ENCODE measurements at regions not wholly inside any gene's neighbourhood (a gene's known extent, or its start where the extent isn't known, plus 50 kb on each side); places are given as distances from the start of the nearest gene placed in this dataset.
A peak's percentile ranks its signal among the peaks of the same experiment; 100 is the strongest.

DNA sequence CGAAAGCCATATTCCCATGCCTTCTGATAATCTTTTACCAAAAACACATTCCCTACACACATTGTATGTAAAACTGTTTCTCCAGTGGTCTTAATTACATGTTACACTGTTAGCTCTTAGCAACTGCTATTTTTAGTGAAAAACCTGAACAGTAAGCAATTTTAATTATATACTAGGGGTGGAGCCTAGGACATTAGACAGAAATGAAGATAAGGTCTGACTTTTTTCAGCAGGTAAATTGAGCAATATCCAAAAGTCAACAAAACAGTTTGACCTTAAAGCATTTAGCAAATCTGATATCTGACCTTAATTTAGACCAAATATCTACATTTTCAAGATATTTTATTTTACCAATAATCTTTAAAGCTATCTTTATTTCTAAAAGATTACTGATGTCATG lies 60.2 kb downstream of the PDE6H start:
- DNase-seq (ENCODE audit: low spot score) = no peak

DNA sequence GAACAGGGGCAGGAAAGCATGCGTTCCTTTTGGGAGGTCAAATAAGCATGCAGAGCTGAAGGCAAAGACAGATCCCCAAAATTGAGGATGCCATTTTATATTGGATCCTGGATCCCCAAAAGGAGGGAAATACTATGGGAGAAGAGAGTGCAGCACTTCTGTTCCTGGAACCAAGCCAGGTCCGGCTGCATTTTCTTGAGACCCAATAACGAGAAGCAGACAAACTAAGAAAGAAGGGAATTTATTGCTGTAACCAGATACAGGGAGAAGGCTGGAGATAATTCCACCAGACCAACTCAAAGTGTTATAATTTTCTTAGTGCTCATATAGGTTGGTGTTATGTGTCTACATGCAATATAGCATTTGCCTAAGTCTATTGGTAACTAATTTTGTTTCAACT lies 60.8 kb downstream of the PDE6H start:
- DNase-seq (ENCODE audit: low spot score) = no peak

DNA sequence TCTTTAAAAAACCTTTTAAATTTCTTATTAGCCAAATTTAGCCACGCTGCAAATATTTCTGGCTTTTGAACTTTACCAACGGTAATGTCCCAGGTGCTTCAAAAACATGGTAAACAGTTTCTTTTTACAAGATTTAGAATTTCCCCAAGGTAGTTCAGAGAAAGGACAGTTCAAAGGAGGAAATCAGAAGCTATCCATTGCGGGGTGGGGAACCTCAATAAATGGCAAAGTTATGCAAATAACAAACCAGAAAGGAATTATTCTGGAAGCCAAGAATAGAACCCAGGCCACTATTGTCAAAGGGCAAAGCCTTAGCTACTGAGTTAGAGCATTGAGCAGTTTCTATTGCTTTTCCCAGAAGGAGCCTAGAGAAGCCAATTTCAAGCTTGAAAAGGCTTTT lies 62.3 kb downstream of the PDE6H start:
- no peak for DNase-seq (ENCODE audit: low spot score)

DNA sequence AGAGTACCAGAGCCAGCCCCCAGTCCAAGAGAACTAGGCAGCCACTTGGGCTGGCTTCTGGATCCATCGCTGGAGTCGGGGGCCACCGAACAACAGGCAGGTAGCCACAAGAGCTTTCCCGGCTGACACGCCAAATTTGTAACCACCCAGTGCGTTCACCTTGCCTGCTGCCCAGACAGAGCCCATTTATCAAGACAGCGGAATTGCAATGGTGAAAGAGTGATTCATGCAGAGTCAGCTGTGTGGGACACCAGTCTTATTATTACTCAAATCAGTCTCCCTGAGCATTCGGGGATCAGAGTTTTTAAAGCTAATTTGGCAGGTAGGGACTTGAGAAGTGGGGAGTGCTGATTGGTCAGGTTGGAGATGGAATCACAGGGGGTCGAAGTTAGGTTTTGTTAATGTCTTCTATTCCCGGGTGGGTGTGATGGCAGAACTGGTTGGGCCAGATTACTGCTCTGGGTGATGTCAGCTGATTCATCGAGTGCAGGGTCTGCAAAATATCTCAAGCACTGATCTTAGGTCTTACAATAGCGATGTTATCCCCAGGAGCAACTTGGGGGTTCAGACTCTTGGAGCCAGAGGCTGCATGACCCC lies 64.3 kb downstream of the PDE6H start:
- DNase-seq (ENCODE audit: low spot score) = no peak

DNA sequence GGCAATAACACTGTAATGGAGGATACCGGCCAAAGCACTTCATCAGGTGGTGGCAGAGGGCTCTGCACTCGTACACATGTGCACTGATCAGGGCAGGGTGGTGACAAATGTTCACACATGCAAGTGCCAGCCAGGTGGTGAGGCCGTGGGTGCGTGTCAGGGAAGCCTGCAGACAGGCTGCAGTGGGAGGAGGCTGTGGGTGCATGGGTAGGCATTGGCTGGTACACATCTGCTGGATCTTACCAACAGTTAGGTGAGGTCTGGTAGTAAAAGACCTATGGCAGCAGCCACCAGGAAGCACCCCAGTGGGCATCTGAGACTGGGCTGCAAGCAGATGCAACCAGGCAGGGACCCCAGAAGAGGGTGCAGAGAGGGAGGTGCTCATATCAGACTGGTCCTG lies 65.3 kb downstream of the PDE6H start:
- DNase-seq (ENCODE audit: low spot score) = no peak

DNA sequence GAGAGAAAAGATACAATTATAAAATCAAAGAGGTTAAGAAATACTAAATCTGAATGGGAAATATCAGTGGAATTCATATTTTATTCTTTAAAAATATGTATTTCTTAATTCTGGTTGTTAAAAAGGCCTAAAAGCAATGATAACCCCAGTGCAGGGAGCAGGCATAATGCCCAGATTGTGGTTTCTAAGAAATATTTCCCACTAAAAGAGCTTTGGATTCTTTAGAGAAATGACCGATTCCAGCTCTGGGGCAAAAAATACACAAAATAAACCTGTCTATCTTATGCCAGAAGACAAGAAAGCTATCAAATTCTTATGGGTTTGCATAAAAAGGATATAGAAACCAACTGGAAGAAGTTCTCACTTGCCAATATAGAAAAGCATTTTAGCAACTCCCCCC lies 71.6 kb downstream of the PDE6H start:
- DNase-seq (ENCODE audit: low spot score) = peak; percentile 32

DNA sequence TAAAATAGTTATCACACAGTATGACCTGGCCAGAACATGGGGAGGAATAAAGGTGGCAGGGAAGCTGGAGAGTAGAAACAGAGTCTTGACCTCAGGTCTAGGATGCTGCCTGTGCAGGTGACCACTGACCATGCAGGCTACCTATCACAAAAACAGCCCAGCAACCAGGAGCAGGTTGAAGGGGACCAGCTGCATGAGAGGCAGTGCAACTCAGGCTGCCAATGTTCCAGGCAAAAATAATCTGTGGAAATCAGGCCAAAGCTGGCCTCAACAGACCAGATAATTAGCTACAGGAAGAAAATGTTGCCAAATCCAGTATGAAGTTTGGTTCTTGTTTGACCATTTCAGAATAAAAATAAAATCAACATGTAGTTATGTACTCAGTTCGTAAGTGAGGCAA lies 72.6 kb downstream of the PDE6H start:
- DNase-seq (ENCODE audit: low spot score) = no peak

DNA sequence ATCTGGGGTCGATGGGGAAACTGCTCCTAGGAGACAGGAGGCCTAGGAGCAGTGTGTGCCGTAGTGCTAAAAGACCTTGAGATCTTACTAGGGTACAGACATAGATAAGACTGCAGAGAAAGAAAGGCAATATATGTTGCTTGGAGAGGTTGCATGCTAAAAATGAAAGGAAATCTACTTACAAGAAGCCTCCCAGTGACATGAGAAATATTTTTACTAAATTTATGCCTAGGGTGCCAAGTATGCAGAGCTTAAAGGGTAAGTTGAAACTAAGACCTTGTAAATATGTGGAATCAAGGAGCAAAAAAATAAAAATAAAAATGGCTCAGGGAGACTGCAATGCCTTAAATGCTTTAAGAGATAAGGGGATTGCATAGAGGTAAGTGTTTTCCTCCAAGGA lies 74.8 kb downstream of the PDE6H start:
- no peak for DNase-seq (ENCODE audit: low spot score)

DNA sequence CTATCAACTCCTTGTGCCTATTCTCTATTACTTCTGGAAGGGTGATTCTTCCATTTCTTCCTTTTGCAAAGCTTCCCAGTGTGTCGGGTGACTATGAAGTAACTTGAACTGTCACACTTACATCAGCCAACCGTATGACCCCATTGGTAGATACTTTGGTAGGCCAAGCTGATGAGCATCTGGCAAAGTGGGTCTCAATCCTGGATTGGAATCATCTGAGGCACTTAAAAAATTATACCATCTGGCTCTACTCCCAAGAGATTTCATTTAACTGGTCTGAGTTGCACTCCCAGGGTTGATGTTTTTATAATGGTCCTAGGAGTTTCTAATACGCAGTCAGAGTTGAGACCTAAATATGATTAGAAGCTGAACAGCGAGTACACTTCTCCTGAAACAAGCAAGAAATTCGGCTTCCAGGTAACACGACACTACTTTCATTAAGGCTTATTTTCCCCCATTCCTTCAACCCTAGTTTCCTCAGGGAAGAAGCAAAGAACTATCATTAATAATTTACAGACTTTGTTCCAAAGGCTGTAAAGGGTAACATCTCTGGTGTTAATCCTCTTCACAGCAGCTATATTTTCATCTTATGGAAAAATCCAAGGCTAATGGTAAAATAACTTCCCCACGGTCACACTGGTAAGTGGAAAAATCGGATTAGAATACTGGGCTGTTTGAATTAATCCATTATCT lies 76.8 kb downstream of the PDE6H start:
- DNase-seq (ENCODE audit: low spot score) = no peak

DNA sequence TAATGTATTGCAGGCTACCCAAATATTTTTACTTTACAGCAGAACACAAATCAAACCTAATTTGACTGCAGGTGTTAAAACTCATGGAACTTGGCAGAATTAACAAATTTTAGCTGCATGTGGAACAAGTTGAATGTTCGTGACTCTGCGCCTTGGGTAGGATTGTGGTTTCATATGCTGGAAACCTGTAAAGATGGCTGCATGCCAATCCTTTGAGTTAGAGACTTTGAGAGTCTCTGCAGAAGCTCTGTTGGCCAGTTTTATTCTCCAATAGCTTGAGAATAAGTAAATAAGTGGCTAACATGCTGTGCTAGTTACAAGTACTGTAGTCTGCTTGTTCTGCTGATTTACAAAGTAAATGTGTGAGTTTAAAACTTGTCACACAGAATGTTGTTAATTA lies 77.8 kb downstream of the PDE6H start:
- no peak for DNase-seq (ENCODE audit: low spot score)

DNA sequence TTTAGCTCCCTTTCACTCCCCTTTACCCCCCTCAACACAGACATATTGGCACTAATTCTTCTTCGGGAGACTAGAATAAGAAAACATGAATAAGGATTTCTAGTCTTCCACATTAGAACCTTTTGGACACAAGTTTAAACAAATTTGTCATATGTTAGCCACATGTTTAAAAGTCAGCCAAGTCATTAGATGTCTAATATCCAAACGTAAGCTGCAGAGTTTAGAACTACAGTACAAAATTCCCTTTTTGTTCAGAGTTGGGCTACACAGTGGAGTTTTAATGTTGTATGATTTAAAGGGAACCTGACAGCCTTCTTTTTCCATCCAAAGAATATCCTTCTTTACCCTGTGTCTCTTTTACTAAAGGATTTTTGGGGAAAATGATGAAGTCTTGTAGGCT lies 79.8 kb downstream of the PDE6H start:
- DNase-seq (ENCODE audit: low spot score) = no peak

DNA sequence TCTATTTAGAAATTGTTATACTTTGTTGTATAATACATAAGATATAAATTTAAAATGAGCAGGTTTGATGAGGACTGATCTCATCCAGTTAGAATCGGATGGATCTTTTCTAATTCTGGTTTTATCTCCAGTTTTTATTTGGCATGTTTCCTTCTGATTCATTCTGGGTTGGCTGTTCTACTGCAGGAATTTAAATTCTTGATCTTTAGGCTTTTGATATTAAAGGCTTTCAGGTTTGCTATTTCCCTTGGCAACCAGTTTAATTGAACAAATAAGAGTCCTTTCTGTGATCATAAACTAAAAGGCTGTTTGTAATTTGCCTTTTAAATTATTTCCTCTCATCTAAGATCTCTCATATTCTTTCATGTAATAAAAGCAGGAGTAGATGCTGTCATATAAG lies 83.4 kb downstream of the PDE6H start:
- DNase-seq (ENCODE audit: low spot score) = no peak
